ENCODE measurements at regions not wholly inside any gene's neighbourhood (a gene's known extent, or its start where the extent isn't known, plus 50 kb on each side); places are given as distances from the start of the nearest gene placed in this dataset.
"Not testable (repeated sequence)": the region's sequence is repeated elsewhere in the genome, so short reads cannot be mapped to it uniquely, and the experiment has no call there.

DNA sequence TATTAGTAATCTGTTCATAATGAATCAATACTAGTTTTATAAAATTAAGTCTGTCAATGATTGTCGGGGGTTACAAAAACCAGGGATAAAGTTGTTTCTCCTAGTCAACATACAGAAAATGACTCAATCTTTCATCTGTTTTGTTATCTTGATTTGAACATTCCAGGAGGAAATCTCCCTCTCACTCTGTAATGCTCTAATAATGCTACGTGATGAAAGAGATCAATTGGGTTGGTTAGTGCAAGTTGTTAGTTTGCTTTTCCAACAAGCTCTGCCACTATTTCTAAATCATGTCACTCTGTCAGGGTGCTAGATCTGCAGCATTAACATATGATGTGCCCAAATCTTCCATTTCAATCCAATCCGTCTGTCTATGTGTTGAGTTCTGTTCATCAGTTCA lies 379.5 kb upstream of the GJE1 start:
- no peak for DNase-seq

GRCh38 chr6:141752677-141753076 lies 380.0 kb upstream of the GJE1 start:
- no peak for DNase-seq

GRCh38 chr6:141746324-141746723 lies 386.4 kb upstream of the GJE1 start:
- not testable (repeated sequence) for DNase-seq

DNA sequence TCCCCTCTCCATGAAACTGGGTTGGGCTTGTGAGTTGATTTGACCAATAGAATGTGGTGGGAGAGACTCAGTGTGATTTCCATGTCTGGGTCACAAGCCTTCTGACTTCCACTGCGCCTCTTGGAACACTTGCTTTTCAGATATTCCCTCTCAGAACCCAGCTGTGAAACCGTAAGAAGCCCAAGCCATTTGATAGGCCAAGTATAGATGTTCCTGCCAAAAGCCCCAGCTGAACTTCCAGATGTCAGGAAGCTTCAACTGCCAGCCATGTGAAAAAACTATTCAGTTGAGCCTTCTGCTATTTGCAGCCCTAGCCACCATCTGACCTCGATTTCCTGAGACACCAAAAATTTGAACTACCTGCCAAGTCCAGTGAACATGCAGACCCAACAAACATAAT lies 387.8 kb upstream of the GJE1 start:
- DNase-seq: no peak

GRCh38 chr6:141744194-141744925 lies 388.4 kb upstream of the GJE1 start:
- DNase-seq: no peak

DNA sequence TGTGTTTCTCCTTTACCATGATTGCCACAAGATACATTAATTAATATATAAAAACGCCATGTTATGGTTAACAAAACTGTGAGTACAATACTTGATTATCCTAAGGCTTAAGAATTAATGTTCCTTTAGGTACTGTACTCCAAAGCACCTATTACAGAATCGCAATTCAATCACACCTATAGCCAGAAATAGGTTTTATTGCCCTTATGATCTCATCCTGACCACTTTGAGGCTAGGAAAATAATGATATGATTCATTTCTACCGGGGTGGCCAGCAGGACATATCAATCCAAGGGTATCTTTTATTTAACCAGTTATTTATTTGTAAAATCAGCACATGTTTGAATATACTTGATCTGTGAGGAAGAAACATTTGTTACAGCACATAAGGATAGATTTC lies 396.6 kb upstream of the GJE1 start:
- DNase-seq: no peak

- DNase-seq: no peak
Observed at GRCh38 chr6:141735126-141735525, 397.6 kb upstream of the GJE1 start.

DNA sequence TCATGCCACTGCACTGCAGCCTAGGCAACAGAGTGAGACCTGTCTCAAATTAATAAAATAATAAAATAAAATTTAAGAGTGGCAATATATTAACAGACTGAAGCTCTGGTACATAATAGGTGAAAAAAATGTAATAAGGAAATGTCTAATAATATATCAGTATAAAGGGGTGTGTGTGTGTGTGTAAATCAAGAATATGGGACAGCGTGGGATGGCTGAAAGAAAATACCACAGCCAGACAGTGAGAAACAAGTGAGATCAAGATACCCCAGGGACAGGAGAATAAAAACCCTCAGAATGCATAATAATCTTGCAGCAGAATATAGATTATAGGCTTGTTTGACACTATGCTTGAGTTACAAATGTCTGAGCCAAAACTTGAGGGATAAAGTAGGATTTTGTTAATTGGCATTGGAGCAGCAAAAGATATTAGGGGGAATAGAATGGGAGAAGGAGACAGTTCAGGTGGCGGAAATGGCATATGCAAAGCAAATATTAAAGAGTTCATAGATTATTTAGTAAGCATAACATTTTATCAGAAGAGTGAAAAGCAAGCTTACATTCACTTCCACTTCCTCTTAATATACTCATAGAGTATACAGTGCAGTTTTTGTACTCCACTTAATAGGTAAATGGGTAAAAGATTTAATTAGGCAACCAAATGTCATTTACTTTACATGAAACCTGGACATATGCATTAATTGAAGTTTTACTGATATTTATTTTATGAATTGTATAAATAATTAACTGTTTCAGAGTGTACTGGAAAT lies 398.5 kb upstream of the GJE1 start:
- no peak for DNase-seq

GRCh38 chr6:141729146-141729545 lies 403.6 kb upstream of the GJE1 start:
- DNase-seq: no peak

DNA sequence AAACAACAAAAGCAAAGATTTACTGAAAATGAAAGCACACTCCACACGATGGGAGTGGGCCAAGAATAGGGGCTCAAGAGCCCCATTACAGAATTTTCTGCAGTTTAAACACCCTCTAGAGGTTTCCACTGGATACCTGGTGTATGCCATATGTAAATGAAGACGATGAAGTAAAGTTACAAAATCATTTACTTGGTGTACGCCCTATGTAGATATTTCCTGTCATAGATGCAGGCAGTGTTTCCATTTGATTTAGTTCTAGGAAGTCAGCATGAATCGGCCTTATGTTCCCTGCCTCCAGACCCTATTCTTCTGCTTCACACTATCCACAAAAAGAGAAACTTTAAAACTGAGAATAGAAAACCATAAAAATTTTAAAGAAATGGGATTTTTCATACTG lies 404.4 kb upstream of the GJE1 start:
- no peak for DNase-seq

DNA sequence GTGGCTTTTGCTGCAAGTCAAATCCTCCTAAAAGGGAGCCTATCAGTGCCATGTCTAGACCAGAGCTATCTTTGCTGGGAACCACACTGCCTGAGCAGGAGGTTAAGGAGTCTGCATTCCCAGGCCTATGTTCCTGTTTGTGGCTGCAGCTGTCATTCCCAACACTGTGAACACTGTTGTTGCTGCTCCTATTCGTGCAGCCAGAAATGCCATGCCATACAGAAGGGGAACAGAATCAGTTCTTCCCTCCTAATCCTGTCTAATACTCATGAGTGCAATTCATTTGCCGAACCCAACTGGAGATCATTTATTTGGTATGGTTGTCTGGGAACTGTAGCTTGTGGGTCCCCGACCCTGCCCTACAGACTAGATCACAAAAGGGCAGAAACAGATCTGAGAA lies 406.5 kb upstream of the GJE1 start:
- no peak for DNase-seq

GRCh38 chr6:141724731-141725130 lies 408.0 kb upstream of the GJE1 start:
- no peak for DNase-seq

DNA sequence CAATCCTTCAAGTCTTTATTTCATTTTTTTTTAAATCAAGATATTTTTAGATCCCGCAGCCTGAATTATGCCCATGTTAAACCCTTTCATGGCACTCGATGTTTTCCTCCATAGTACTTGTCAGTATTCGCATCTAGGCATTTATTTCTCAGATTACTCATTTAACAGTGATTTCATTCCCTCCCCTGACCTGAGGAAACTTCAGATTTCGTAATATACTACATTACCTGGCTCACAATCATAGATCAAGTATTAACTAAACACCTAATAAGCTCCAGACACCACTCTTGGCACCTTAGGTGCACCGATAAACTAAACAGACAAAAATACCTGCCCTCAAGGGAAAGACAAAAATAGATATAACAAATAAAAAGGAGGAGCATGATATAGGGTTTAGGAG lies 413.2 kb upstream of the GJE1 start:
- DNase-seq: no peak

DNA sequence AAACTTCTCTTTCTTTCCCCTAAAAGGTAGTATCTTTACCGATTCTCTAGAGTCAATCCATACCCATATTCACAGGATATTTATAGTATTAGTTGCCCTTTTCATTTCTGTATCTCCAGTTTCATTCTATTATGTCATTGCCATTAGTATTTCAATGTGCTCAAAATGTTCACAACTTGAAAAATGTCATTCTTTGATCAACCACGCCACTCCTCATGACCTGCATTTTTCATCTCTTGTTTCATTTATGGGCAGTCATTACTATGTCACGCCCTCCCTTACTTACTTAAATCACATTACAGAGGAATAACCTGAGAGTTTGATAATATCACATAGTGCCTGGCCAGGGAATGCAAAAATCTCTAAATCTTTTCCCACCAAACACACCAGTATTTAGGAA lies 427.3 kb upstream of the GJE1 start:
- no peak for DNase-seq

DNA sequence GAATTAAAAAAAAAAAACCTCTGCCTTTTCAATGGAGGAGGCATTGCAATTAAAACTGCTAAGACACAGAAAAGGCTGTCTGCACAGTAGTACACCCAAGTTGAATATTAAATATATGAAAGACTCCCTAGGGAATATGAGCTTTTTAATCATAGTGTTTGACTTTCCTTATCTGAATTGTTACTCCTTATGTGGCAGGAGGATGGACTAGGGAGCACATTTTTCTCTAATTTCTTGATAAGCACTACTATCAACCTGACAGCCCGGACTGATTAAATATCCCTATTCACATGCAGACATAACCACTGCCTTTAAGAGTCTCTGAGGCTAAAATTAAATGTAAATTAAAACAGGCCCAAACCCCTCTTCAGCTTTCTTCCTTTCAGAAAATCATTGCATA lies 428.6 kb upstream of the GJE1 start:
- DNase-seq: no peak

DNA sequence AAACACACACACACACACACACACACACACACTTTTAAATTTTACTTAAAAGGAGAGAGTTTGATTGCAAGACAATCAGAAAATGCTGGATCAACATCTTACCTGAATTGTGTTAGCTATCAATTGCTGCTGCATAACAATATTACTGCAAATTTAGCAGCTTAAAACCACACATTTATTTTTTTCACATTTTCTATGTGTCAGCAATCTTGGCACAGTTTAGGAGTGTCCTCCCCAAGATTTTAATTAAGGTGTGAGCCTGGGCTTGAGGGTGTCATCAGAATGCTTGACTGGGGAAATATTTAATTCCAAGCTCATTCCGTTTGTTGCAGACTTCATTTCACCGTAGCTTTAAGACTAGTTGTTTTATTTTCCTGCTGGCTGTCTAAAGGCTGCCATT lies 431.0 kb upstream of the GJE1 start:
- DNase-seq: no peak

DNA sequence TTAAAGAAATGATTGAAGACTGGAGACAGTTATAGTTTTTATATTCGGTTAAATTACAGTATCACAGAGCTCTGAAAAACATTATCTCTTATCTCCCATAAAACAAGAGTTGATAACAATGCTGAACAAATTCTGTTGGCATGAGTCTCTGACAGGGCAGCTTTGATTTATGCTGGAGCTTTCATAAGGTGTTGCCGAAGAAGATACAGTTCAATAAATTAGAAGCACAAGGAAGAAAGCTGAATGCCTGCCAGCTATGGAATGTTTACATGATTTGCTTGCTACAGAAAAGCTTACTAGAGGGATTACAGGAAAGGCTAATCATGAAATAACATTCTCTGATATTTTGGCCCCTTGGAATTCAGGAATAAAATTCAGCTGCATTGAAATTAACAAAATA lies 431.9 kb upstream of the GJE1 start:
- DNase-seq: no peak

- no peak for DNase-seq
Observed at GRCh38 chr6:141688916-141689315, 443.8 kb upstream of the GJE1 start.

- DNase-seq: no peak
Observed at GRCh38 chr6:141685416-141685815, 447.3 kb upstream of the GJE1 start.

- no peak for DNase-seq
Observed at GRCh38 chr6:141682391-141682790, 450.3 kb upstream of the GJE1 start.

DNA sequence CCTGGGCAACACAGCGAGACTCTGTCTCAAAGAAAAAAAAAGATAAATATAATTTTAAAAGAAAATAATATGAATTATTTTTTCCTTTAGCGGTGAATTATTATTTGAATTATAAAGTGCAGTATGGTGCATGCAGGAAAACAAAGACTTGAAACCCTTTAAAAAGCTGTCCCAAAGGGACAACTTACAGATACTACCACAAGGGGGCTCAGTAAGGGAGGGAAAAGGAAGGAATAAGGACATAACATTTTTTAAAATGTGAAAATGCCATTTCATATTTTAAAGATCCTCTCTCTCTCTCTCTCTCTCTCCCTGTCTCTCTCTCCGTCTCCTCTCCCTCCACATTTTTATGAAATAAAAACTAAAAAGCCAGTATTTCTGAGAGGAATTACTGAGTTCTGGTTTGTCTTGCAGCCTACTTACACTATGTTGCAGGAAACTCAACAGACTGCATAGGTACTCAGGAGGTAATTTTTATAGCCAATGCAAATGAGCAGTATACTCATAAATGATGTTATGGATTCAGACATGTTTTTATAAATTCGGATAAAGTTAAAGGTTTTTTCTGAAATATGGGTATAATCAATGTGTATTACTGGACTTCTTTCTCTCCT lies 455.0 kb upstream of the GJE1 start:
- DNase-seq: no peak

DNA sequence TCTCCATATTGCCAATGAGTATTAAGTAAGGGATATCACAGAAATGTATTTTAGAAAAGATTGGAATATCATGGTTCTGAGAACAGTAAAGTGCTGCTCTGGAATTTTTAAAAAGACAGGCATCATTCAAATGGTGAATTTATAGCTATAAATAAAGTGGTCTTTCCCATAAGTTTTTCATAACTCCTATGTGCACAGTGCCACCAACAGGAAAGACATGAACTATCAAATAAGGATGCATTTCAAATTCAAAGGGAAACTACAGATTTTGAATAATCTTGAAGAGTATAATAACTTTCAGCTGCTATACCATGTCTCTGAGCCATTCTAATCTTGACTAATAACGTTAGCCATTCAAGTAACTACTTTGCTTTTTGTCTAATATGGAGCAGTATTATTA lies 456.8 kb upstream of the GJE1 start:
- DNase-seq: no peak

GRCh38 chr6:141669141-141669540 lies 463.6 kb upstream of the GJE1 start:
- DNase-seq: no peak

DNA sequence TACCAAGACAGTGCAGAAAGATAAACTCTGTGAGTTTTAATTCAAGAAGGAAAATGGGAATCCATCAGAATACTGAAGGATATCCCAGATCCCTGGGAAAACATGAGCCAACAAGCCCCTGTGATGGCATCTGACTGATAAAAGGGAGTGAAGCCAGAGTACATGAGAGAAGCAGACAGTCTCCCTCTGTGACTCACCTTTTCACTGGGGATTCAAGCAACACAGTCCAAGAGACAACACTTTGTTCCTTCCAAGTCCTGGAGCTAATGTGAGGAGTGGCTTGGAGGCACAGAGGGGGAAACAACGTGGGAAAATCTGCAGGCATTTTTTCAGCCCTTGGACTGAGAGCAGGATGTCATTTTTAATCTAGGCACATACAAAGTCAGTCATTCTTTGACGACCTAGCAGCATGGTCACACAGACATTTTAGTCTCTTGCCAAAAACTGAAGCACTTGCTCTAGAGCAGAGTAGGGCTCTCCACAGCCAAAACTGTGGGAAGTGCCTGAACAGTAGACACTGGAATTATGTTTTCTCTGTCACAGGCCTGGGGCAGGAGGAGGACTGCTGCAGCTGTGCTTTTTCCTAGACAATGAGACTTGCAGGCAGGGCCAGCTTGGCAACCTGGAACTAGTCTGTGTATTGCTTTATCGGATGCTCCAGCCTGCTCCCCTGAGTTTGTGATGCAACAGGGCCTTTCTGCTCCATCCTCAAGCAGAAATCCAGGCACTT lies 465.0 kb upstream of the GJE1 start:
- no peak for DNase-seq
